GM18511 (cell line): ENCODE measurements at regions not wholly inside any gene's neighbourhood (a gene's known extent, or its start where the extent isn't known, plus 50 kb on each side); places are given as distances from the start of the nearest gene placed in this dataset.
"Not testable (repeated sequence)": the region's sequence is repeated elsewhere in the genome, so short reads cannot be mapped to it uniquely, and the experiment has no call there.

Source experiments
- ATAC-seq: cut with Tn5 transposase; IDR thresholded peaks from one replicate; pipeline ENCODE4 v1.9.1; 2021; ENCODE audit warnings: mild to moderate bottlenecking, moderate library complexity; ENCODE audit not compliant: unreplicated experiment

GRCh38 chr6:159527351-159527750 is 165.7 kb downstream of the SOD2 start:
- ATAC-seq: no peak

DNA sequence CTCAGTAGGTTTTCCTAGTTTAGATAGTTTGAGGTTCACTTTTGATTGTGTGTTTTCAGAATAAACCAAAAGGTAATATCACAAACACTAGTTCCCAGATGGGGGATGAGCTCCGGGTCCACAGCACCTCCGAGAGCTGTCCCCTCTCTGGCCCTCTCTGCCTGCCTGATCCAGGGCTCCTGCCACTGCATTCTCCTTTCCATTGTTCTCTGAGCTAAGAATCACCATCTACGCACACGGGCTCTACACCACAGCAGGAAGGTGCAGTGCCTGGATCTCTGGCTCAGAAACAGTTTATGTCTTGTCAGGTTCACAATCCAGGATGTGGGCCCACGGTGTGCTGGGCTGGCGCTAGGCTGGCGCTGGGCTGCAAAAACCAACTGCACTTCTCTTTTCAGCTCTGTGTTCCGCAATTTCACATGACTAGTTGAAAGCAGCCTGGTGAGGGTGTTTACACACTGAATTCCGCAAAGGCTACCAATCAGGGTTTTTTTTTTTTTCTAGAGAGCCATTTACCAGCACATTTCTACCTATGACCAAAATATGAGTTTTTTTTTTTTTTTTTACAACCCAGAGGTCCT is 167.5 kb downstream of the SOD2 start:
- no peak for ATAC-seq

DNA sequence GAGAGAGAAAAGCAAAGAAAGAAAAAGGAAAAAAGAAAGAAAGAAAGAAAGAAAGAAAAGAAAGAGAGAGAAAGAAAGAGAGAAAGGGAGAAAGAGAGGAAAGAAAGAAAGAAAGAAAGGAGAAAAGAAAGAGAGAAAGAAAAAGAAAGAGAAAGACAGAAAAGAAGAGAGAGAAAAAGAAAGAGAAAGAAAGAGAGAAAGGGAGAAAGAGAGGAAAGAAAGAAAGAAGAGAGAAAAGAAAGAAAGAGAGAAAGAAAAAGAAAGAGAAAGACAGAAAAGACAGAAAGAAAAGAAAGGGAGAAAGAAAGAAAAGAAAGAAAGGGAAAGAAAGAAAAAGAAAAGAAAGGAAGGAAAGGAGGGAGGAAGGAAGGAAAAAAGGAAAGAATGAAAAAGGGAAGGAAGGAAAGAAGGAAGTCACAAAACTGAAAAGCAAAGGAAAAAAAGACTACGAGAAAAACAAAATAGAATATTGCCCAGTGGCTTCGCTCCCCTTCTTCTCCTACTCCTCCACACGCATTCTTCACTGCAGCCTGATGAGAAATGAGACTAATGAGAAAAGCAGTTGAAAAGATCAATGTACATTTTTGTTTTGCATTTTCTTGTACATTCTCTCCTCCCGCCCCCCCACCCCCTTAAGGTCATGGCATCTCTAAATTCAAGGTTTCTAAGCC is 170.0 kb downstream of the SOD2 start:
- ATAC-seq: no peak

- ATAC-seq: no peak
These were observed 171.1 kb downstream of the SOD2 start for GRCh38 chr6:159521962-159522361.

DNA sequence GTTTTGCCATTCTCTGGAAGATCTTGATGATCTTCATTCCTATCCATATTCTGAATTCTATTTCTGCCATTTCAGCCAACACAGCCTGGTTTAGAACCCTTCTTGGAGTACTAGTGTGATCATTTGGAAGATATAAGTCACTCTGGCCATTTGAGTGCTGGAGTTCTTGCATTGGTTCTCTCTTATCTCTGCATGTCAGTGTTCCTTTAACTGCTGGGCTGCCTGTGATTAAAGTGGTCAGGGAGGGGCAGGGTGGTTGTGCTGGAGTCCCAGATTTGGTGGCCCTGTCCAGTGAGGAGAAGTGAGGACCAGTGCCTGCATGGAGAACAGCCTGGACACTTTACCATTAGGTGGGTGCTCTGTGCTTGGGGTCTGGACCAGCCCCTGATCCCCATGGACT is 173.0 kb downstream of the SOD2 start:
- no peak for ATAC-seq

- ATAC-seq: not testable (repeated sequence)
These were observed 177.2 kb downstream of the SOD2 start for GRCh38 chr6:159515811-159516210.

DNA sequence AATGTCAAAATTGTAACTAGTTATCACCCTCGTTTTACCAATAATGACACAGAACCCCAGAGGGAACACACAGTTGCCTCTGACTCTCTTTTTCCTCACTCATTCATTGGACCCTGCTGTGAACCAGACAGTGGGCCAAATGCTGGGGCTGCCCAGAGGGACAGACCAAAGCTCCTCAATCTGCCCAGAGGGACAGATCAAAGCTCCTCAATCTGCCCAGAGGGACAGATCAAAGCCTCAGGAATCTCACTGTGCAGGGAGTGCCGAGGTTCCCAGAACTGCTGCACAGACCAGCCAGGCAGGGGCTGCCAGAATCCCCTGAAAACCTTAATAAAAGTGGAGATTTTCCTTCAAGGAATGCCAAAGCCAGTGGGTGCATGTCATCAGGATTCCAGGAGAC is 179.1 kb downstream of the SOD2 start:
- ATAC-seq: no peak

DNA sequence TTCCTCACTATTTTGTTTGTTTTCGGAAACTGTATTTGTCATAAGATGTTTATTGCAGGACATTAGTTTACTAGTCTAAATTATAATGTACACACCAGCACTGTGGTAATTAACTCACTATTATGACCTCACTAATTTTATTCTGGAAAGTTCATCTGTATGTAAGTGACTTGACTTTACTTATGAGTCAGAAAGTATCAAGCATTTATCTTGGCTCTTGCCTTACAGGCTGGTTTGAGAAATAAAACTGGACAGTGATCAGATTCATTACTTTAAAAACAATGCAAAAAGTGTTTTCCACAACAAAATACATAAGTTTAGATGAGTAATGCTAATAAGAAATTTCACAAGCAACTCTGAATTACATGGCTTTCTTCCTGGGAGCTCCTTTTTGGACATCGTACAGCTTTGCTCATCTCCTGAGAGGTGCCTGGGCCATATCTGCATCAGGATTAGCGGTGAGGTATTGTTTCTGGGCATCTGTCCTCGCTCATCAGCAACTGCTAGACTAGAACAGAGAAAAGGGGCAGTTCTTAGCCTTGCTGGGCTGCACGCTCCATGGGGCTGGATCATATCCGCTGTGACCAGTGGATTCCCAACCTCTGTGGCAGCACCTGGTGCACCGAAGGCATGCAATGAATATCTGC is 179.8 kb downstream of the SOD2 start:
- ATAC-seq: no peak

GRCh38 chr6:159512571-159512970 is 180.5 kb downstream of the SOD2 start:
- no peak for ATAC-seq

DNA sequence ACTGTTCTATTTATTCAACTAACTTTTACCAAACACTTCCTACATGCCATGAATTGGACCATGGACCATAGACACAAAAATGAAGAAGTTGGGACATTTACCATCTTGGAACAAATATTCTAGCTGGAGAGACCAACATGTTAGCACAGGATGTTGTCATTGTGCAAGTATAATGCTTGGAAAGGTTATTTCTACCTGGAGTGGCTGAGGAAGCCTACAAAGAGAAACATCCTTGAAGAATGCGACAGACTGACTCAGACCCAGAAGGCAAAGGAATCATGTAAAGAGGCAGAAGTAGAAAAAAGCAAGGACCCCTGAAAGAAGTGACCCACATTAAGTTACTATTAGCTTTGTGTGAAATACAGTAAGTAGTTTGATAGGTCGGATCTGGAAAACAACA is 180.9 kb downstream of the SOD2 start:
- ATAC-seq: no peak

DNA sequence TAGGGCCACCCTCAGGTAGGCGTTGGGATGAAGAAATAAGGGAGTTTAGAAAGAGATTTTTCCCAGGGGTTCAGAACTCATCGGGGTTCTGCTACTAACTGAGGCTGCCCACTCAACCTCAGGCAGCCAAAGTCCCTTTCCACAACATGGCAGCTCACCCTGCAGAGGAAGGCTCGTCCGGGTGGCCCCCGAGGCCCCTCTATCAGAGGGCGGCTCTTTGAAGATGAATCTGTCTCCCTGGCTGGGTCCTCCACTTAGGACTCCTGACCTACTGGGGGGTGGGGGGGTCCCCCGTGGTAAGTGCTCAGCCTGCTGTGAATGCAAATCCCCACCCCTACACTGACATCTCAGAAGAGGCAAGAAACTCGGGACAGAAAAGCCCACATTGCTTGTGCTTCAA is 182.9 kb downstream of the SOD2 start:
- ATAC-seq: no peak

GRCh38 chr6:159508931-159509330 is 184.1 kb downstream of the SOD2 start:
- no peak for ATAC-seq

DNA sequence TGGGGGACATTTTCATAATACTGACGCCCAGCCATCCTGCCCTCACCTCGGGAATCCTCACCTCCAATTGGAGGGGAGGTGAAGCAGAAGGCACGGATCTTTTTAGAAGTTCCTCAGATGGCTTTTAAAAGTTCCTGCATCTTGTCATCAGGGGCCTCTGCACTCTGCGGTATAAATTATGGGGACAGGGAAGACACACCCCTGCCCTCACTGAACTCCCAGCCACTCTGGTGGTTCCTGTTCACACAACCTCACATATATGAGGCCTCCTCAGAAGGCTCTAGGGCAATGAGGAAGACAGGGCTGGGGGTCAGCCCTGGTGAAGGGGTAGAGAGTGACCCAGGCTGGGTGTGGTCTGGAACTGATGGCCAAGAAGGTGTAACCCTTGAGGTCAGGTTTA is 187.0 kb downstream of the SOD2 start:
- ATAC-seq: no peak

DNA sequence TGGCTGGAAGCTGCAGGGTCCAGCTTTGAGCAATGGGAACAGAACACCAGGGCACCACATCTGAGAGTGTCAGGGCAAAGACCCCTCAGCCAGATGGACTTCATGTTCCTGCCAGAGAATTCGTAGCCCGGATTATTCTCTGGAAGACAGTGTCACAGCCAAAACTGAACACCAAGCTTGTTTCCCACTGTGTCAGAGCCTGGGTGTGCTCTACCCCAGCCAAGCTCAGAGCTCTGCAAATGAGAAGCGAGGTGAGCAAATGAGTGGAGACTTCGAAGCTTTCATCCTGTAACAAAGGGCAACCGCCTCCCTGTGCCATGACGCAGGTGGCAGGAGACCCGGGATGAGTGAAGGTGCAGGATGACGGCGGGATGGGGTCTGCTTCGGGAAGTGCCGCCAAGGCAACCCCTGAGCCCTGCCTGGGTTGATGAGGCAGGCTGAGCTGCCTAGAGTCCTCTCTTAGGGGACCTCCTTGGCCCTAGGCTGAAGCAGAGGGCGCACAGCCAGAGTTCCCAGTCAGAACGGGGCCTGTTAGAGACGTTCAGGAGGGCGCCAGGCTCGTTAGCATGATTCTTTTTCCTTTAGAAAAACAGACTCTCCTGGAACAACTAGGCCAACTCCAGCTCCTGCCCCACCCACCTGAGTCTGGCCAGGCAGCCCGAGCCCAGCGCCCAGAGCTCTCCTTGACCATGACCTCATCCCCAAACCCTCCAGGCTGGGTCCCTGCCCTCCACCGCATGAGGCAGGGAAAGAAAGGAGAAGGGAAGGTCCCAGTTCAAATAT is 187.7 kb downstream of the SOD2 start:
- no peak for ATAC-seq

- ATAC-seq: no peak
These were observed 191.5 kb downstream of the SOD2 start for GRCh38 chr6:159501558-159501957.

DNA sequence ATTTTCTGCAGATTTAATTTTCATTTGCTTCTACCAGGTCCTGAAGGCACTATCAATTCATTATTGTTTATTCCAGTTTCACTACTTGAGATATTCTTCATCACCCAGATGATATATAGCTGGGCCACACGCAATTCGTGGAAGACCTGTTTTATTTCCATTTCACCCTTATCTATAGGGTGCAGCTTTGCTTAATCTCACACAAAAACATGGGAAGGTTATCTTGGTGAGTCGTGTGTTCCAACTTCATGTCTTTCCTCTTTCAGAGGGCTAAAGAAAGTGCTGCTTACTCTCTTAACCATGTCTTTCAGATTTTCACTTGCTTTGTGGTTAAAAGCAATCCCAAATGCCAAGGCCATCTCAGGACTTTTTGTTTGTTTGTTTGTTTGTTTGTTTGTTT is 194.0 kb downstream of the SOD2 start:
- no peak for ATAC-seq

DNA sequence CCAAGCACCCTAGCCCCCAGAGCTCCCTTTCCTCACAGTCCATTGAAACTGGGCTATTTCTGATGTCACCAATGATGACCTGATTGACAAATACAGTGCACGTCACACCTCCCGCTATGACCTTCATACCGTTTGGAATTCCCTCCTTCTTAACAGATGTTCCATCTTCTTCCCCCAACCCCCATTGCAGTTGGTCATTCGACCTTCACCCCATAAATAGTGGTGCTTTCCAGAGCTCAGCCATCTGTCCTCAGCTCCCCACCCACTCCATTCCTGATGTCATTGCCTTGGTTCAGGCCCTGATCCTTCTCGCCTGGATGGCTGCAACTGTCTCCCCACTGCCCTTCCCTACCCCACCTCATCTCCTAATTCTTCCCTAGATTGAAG is 198.5 kb downstream of the SOD2 start:
- ATAC-seq: no peak

GRCh38 chr6:159493898-159494585 is 199.0 kb downstream of the SOD2 start:
- ATAC-seq: no peak

DNA sequence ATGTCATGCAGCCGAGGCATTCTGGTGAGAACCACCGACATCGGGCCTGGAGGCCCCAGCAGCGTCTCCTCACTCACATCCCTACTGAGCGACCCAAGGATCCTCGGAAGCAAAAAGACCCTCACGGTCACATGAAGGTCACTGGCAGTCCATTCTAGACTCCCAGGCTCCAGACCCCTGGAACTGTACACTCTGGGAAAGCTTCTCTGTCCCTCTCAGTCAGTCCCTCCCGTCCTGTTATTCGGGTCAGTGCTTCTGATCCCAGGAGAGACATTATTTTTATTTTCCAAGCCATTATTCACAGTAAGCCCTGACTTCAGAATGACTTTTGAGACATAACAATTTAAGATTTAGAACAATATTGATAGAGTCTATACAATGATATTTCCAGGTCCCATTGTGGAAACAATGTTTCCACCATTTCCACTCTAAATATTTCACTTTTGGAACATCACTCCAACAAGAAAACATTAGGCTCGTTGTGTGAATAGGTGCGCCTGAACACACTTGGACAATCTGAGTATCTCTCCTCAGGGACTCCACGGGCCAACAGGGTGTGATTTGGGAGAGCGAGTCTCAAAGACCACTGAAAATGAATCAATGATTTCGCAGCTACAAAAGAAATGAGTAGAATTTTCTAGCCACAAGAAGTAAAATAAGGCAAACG is 199.7 kb downstream of the SOD2 start:
- ATAC-seq: no peak

GRCh38 chr6:159490298-159490937 is 202.6 kb downstream of the SOD2 start:
- ATAC-seq: no peak
